ENCODE measurements at regions not wholly inside any gene's neighbourhood (a gene's known extent, or its start where the extent isn't known, plus 50 kb on each side); places are given as distances from the start of the nearest gene placed in this dataset.

- H3K27me3 ChIP-seq: no peaks in the 10 kb centered on the region
- no peaks in the 10 kb centered on the region for H3K36me3 ChIP-seq
- H4K20me1 ChIP-seq: no peaks in the 10 kb centered on the region
- no peaks in the 10 kb centered on the region for H3K9me3 ChIP-seq (replicated peaks in 1 of 11)
- TF ChIP-seq Cebpa-rat (IDR thresholded peaks at IDR 0.05): no peak
- no peak overlapping the region for H3K9ac ChIP-seq
- no peak overlapping the region for H3K4me2 ChIP-seq
- H3K4me3 ChIP-seq: no peak overlapping the region; a peak in 1 of 20 replicates
- no peak overlapping the region for H3K27ac ChIP-seq
- H3K4me1 ChIP-seq: no peaks in the 10 kb centered on the region
Measured at GRCh38 chr10:105502058-105502457, 861.0 kb downstream of the SORCS3 start.

GRCh38 chr10:105494944-105495343, 853.9 kb downstream of the SORCS3 start:
- Histone ChIP-seq H3K36me3 (no peaks in the 10 kb centered on the region), H3K27me3 (no peaks in the 10 kb centered on the region), H3K27ac (no peak overlapping the region), H3K9ac (no peak overlapping the region), H3K4me1 (no peaks in the 10 kb centered on the region), H4K20me1 (no peaks in the 10 kb centered on the region), H3K4me2 (no peak overlapping the region), H3K4me3 (no peak overlapping the region), H3K9me3 (replicated peaks in 1 of 11) (no peaks in the 10 kb centered on the region)
- TF ChIP-seq Cebpa-rat (IDR thresholded peaks at IDR 0.05): no peak

DNA sequence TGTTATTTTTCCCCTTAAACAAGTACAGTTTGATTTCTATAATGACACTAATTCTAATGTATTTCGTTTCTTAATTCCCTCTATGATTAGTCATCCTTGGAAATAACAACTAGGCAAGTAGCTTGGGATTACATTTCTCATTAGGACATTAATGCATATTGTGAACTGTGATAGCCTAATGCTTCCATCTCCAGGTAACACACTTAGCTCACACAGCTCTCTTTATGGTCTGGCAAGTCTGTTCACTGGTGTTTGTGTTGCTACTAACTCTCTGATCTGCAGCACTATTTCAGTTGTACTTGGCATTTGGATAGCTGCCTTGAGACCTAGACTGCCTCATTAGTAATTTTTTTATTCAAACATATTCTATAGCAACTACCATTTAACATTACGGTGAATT, 853.2 kb downstream of the SORCS3 start:
- H3K36me3 ChIP-seq: no peaks in the 10 kb centered on the region
- no peaks in the 10 kb centered on the region for H4K20me1 ChIP-seq
- H3K27me3 ChIP-seq: no peaks in the 10 kb centered on the region
- H3K4me3 ChIP-seq: no peak overlapping the region
- TF ChIP-seq Cebpa-rat (IDR thresholded peaks at IDR 0.05): no peak
- no peak overlapping the region for H3K27ac ChIP-seq
- H3K4me2 ChIP-seq: no peak overlapping the region
- no peaks in the 10 kb centered on the region for H3K4me1 ChIP-seq
- no peak overlapping the region for H3K9ac ChIP-seq
- no peaks in the 10 kb centered on the region for H3K9me3 ChIP-seq (replicated peaks in 1 of 11)

DNA sequence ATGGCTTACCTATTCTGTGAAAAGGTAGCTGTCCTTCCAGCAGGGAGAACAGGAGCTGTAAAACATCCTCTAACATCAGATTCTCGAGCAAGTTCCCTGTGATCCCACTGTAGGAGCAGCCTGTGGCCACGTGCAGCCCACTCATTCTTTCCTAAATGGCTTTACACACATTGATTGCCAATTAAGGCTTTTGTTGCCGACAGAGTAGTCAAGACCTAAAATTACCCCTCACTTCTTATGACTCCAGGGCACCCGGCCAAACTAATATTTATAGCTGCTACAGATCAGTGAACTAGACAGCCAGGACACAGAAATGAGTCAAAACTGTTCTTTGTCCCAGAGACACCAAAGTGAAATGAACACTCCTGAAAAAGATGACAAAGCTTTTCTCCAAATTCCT, 832.1 kb downstream of the SORCS3 start:
- H3K4me1 ChIP-seq: no peaks in the 10 kb centered on the region
- H3K4me3 ChIP-seq: no peak overlapping the region
- H3K4me2 ChIP-seq: no peak overlapping the region
- no peaks in the 10 kb centered on the region for H3K9me3 ChIP-seq (replicated peaks in 1 of 11)
- no peak overlapping the region for H3K9ac ChIP-seq
- H3K27ac ChIP-seq: no peak overlapping the region
- H3K36me3 ChIP-seq: no peaks in the 10 kb centered on the region
- H3K27me3 ChIP-seq: no peaks in the 10 kb centered on the region
- H4K20me1 ChIP-seq: no peaks in the 10 kb centered on the region
- no peak for TF ChIP-seq Cebpa-rat (IDR thresholded peaks at IDR 0.05)

DNA sequence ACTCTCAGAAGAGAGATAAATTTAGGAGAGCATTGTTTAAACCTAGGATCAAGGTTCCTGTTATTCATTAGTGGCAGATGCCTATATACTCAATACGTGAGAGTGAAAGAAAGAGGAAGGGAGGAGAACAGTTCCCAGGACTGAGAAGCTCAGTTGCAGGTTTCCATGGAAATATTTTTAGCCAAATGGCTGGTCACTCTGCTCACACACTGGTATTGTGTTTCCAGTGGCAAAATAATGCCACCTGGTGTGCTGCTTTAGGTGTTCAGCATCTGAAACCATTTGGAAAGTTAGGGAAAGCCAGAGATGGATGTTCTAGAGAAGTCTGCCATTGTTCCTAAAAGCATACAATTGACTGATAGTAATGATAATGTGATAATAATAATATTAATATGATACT, 827.7 kb downstream of the SORCS3 start:
- Histone ChIP-seq H3K27ac (no peak overlapping the region), H3K36me3 (no peaks in the 10 kb centered on the region), H3K9ac (no peak overlapping the region), H4K20me1 (no peaks in the 10 kb centered on the region), H3K4me3 (no peak overlapping the region), H3K4me2 (no peak overlapping the region), H3K4me1 (no peaks in the 10 kb centered on the region), H3K27me3 (no peaks in the 10 kb centered on the region), H3K9me3 (replicated peaks in 1 of 11) (no peaks in the 10 kb centered on the region)
- no peak for TF ChIP-seq Cebpa-rat (IDR thresholded peaks at IDR 0.05)

GRCh38 chr10:105466521-105466920, 825.4 kb downstream of the SORCS3 start:
- Histone ChIP-seq H3K9me3 (replicated peaks in 1 of 11) (peaks cover 0 to 5% (median 0%) of the 10 kb centered on the region in 11 experiments; a peak in 1 of 22 replicates), H3K9ac (no peak overlapping the region), H3K4me3 (no peak overlapping the region), H3K36me3 (no peaks in the 10 kb centered on the region), H3K27me3 (no peaks in the 10 kb centered on the region), H3K4me2 (no peak overlapping the region), H3K27ac (no peak overlapping the region), H3K4me1 (no peaks in the 10 kb centered on the region), H4K20me1 (no peaks in the 10 kb centered on the region)
- no peak for TF ChIP-seq Cebpa-rat (IDR thresholded peaks at IDR 0.05)

DNA sequence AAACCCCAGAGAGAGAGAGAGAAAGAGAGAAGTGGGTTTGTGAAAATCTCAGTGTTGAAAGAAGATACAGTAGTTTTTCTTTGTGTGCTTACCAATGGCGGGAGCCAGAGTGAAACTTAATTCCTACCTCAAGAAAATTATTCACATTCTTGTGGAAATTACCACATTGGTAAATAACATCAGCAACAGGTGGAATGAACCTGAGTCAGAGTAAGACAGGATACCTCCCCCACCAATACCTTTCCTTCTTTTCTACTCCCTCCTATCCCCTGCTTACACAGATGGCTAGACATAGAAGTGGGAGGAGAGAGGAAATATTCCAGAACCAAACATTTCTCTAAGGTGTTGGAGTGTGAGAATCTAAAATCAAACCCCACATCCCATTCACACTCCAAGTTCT, 793.9 kb downstream of the SORCS3 start:
- H3K9ac ChIP-seq: no peak overlapping the region
- H3K4me2 ChIP-seq: no peak overlapping the region
- H3K36me3 ChIP-seq: no peaks in the 10 kb centered on the region
- H3K4me1 ChIP-seq: no peaks in the 10 kb centered on the region
- no peak overlapping the region for H3K27ac ChIP-seq
- H3K27me3 ChIP-seq: no peaks in the 10 kb centered on the region
- no peaks in the 10 kb centered on the region for H4K20me1 ChIP-seq
- TF ChIP-seq Cebpa-rat (IDR thresholded peaks at IDR 0.05): no peak
- H3K4me3 ChIP-seq: no peak overlapping the region
- no peaks in the 10 kb centered on the region for H3K9me3 ChIP-seq (replicated peaks in 1 of 11)

- H3K9ac ChIP-seq: no peak overlapping the region
- TF ChIP-seq Cebpa-rat (IDR thresholded peaks at IDR 0.05): no peak
- H3K4me2 ChIP-seq: peak overlapping the region in 3 of 11 experiments; percentile 4 to 67 (median 57); a peak in 5 of 22 replicates
- no peak overlapping the region for H3K4me3 ChIP-seq
- no peak overlapping the region for H3K27ac ChIP-seq
- H4K20me1 ChIP-seq: no peaks in the 10 kb centered on the region
- H3K9me3 ChIP-seq (replicated peaks in 1 of 11): peaks cover 0 to 4% (median 0%) of the 10 kb centered on the region in 11 experiments; a peak in 2 of 22 replicates
- H3K4me1 ChIP-seq: peaks cover 0 to 13% (median 0%) of the 10 kb centered on the region in 10 experiments; a peak in 4 of 20 replicates
- no peaks in the 10 kb centered on the region for H3K27me3 ChIP-seq
- no peaks in the 10 kb centered on the region for H3K36me3 ChIP-seq
Measured at GRCh38 chr10:105413997-105414396, 772.9 kb downstream of the SORCS3 start.

DNA sequence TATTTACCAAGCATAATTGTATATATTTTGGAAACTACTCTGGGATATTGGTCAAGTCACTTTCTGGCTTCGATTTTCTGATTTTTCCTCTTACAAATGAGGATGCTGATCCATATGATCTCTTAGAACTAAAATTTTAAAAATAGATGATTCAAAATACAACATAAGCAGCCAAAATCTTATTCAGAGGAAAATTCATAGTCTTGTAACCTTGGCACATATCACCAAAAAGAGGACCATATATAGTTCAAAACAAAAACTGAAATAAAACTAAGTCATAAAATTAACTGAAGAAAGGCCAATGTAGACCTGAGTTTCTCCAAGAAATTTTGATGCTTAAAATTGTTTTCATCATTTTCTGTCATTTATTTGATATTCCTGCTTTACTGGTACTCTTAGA, 768.3 kb downstream of the SORCS3 start:
- Histone ChIP-seq H3K4me2 (no peak overlapping the region), H3K9ac (no peak overlapping the region), H3K4me3 (no peak overlapping the region), H3K4me1 (peaks cover 0 to 9% (median 0%) of the 10 kb centered on the region in 10 experiments; a peak in 4 of 20 replicates), H3K36me3 (no peaks in the 10 kb centered on the region), H3K27me3 (no peaks in the 10 kb centered on the region), H3K9me3 (replicated peaks in 1 of 11) (peaks cover 0 to 4% (median 0%) of the 10 kb centered on the region in 11 experiments; a peak in 3 of 22 replicates), H3K27ac (no peak overlapping the region), H4K20me1 (no peaks in the 10 kb centered on the region)
- TF ChIP-seq Cebpa-rat (IDR thresholded peaks at IDR 0.05): no peak

DNA sequence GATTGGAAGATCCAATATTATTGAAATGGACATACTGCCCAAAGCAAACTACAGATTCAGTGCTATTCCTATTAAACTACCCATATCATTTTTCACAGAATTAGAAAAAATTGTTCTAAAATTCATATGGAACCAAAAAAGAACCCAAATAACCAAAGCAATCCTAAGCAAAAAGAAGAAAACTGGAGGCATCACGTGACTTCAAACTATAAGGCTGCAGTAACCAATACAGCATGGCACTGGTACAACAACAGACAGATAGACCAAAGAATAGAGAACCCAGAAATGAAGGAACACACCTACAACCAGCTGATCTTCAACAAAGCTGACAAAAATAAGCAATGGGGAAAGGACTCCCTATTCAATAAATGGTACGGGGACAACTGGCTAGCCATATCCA, 765.4 kb downstream of the SORCS3 start:
- Histone ChIP-seq H3K36me3 (no peaks in the 10 kb centered on the region), H3K4me1 (no peaks in the 10 kb centered on the region), H3K27me3 (no peaks in the 10 kb centered on the region), H3K9me3 (replicated peaks in 1 of 11) (peaks cover 0 to 4% (median 0%) of the 10 kb centered on the region in 11 experiments; a peak in 3 of 22 replicates), H3K27ac (no peak overlapping the region), H3K4me3 (no peak overlapping the region), H4K20me1 (no peaks in the 10 kb centered on the region), H3K4me2 (no peak overlapping the region), H3K9ac (no peak overlapping the region)
- no peak for TF ChIP-seq Cebpa-rat (IDR thresholded peaks at IDR 0.05)
